Right renal cortex interstitium (tissue), 3 donors: ENCODE measurements at regions not wholly inside any gene's neighbourhood (a gene's known extent, or its start where the extent isn't known, plus 50 kb on each side); places are given as distances from the start of the nearest gene placed in this dataset.
"Not testable (repeated sequence)": the region's sequence is repeated elsewhere in the genome, so short reads cannot be mapped to it uniquely, and the experiment has no call there.

Experiments
- DNase-seq, 3 donors: peaks; one replicate each; pipeline ENCODE4 v3.0.0-alpha.2; 2013; ENCODE audit warnings: low read depth in 3 of 3, low spot score in 2 of 3

DNA sequence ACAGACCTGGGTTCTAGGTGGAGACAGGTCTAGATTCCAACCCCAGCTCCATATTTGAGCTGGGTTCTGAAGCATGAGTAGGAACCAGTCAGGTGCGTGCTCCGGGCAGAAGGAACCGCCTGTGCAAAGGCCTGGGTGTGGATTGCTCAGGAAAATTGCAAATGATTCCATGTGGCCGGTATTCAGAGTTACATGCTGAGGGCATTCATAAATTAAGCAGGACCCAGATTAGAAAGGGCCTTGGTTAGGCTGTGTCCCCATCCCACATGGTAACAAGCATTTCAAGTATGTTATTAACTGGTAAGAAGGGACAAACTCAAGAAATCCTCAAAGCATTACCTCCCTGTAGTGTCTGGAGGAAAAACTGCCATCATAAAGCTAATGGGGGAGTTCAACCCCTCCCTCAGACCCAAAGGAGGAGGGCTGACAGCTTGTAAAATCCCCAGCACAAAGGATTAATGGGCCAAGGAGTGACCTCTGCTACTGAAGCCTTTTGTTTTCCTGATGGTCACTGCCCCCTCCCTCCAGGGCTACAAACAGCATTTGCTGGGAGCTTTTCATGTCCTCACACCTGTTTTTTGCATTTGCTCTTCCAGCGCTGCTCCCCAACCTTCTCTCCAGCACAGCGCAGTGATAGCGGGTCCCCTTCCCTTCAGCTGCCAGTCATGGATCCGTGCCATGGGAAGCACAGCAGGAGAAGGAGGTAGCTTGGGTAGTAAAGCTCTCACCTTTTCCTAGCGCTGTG, 218.0 kb downstream of the C16orf95 start:
- peak; percentile 64 to 78 (median 71) for DNase-seq

- no peak for DNase-seq
Measured at GRCh38 chr16:87100306-87101058, 216.7 kb downstream of the C16orf95 start.

DNA sequence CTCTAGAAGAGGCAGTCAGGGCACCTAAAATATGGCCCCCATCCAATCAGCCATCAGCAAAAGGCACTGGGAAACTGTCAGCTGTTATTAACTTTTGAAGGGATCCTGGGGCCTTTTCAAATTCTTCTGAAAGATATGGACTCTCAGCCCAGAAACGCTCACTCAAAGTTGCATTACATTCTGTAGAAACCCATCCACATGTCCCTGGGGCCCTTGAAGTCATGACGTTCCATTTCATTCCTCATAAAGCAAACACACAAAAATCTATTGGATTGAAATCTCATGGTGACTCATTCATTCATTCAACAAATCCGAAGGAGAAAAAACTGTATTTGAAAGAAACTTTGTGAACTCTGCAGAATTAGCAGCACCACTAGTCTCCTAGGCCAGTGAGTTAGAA, 215.3 kb downstream of the C16orf95 start:
- no peak for DNase-seq

DNA sequence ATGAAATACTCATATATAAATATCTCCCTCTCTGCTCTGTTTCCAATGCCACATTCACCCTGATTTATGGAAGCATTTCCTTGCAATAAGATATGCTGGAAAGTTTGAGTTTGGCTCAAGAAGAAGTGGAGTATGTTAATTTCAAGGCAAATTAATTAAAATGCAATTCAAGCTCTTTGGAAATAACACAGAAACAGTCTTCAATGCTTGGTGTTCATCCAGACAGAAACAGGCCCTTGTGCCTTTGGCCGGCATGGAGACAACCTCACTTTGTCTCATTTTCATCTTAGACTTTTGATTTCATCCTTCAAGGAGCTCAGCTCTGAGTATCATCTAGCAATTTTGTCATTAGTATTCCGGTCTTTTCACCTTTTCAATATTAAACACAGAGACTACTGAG, 210.0 kb downstream of the C16orf95 start:
- no peak for DNase-seq

GRCh38 chr16:87108278-87108677, 208.9 kb downstream of the C16orf95 start:
- DNase-seq = no peak

GRCh38 chr16:87108941-87109340, 208.3 kb downstream of the C16orf95 start:
- DNase-seq = no peak

DNA sequence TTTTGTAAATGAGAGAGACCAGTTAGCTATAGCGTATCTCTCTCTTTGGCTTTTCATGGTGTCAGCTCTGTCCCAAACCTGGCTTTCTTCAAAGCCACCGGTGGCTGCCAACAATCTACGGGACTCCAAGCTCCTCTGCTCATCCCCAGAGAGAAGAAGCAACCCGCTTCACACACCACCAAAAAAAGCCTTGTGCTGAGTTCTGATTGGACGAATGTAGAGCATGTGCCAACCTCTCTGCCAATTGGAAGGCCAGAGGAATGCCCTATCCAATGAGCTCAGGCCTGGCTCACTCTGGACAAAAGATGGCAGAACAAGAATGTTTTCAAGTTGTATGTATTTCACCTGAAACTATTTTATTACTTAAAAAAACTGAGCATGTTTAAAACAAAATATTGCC, 202.4 kb downstream of the C16orf95 start:
- DNase-seq = no peak

- no peak for DNase-seq
Measured at GRCh38 chr16:87115646-87116045, 201.5 kb downstream of the C16orf95 start.

GRCh38 chr16:87117936-87118335, 199.3 kb downstream of the C16orf95 start:
- no peak for DNase-seq

DNA sequence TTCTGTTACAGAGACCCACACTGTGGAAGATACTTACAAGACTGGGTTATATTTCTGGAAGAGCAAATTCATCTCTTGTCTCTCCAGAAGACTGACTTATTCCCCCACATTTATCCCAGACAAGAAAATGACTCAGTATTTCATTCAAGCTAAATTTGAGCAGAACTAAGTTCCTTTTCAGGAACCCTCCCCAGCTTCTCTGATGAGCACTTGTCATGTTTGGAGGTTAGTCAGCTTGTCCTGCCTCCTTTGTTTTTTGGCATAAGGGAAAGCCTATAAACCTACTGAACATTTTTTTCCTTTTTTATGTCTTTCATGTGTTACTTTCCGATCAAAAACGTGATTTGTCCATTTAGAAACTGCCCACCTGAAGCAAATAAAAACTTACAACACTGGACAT, 198.0 kb downstream of the C16orf95 start:
- DNase-seq = no peak

GRCh38 chr16:87119748-87120147, 197.4 kb downstream of the C16orf95 start:
- no peak for DNase-seq

- DNase-seq = no peak
Measured at GRCh38 chr16:87121816-87122215, 195.4 kb downstream of the C16orf95 start.

DNA sequence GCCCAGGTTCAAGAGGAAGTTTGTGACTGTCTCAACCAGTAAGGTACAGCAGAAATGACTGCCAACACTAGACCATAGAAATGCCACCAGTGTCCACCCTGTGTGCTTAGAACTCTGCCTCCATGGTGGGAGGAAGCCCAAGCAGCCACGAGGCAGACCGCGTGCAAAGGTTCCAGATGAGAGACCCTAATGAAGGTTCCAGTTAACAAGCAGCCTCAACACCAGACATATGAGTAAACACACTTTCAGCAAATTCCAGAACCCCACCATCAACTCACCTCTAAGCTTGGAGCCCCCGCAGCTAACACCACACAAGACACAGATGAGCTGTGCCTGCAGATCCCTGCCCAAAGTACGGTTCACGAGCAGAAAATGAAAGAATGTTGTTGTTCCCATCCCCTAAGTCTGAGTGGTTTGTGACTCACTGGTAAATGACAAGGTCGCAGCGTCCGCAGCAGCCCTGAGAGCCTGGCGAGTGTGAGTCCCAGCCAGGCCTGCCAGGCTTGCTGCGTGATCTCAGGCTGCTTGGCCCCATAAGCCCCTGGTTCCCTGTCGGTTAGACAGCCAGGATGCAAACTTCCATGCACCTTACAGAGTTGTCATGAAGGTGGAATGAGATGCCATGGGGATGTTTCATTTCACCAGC, 193.7 kb downstream of the C16orf95 start:
- no peak for DNase-seq

GRCh38 chr16:87124405-87124804, 192.8 kb downstream of the C16orf95 start:
- not testable (repeated sequence) for DNase-seq

DNA sequence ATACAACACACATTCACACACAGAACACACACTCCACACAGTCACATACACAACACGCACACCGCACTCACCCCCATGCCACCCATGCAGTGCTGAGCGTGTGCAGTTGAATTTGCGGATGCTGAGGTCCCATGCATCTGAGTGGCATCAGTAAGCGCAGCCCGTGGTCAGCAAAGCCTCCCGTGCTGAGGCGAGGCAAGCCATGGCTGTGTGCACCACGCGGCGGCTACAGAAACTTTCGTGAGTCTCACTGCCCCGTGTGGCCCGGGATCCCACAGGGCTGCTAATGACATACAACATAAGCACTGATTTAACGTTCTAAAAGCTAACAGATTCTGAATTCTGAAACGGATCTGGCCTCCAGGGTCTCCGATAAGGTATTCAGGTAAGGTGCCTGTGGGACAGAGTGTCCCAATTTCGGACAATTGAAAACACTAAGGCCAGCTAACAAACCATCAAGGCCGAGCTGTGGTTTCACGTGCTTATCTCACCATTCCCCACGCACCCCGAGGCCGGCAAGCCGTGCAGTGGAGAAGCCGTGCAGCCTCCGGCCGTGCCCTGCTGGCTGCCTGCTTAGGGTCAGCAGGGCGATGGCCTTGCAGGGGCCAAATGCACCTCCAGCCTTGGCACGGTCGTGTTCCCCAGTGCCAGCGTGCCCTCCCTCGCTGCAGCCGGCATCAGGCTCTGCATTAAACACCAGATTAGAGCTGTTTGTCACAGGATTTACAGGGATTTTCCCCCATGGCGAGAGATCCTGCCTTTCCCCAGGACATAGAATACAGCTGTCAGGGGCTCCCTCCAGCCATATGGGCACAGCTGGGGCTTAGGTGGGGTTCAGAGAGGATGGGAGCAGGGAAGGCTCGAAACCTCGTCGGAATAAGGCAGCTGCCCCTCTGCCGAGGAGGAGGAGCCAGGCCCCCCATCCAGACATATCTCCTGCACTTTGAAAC, 191.7 kb downstream of the C16orf95 start:
- no peak for DNase-seq

GRCh38 chr16:87126403-87127025, 190.7 kb downstream of the C16orf95 start:
- DNase-seq = no peak

- peak; percentile 64 to 75 (median 70) for DNase-seq
Measured at GRCh38 chr16:87127061-87127765, 190.0 kb downstream of the C16orf95 start.

- no peak for DNase-seq
Measured at GRCh38 chr16:87127766-87128147, 189.4 kb downstream of the C16orf95 start.

- DNase-seq = no peak
Measured at GRCh38 chr16:87129771-87130170, 187.4 kb downstream of the C16orf95 start.
